ENCODE measurements at regions not wholly inside any gene's neighbourhood (a gene's known extent, or its start where the extent isn't known, plus 50 kb on each side); places are given as distances from the start of the nearest gene placed in this dataset.

DNA sequence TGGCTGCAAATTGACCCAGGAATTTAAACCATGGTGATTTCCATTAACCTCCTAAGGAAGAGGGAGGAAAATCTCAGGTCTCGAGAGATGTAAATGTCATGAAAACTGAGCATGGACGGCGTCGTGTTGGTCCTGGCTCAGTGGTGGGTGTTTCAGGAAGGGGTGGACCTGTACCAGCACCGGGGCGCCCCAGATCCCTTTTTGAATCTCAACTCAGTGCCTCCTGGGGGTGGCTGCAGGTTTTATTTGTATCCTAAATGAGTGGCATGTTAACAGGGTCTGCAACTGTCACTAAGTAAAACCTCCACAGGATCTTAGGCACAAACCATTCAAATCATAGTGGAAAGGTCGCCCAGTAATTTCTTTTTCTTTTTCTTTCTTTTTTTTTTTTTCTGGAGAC, 101.3 kb downstream of the ASCL4 start:
- TF ChIP-seq, protein P1, sequence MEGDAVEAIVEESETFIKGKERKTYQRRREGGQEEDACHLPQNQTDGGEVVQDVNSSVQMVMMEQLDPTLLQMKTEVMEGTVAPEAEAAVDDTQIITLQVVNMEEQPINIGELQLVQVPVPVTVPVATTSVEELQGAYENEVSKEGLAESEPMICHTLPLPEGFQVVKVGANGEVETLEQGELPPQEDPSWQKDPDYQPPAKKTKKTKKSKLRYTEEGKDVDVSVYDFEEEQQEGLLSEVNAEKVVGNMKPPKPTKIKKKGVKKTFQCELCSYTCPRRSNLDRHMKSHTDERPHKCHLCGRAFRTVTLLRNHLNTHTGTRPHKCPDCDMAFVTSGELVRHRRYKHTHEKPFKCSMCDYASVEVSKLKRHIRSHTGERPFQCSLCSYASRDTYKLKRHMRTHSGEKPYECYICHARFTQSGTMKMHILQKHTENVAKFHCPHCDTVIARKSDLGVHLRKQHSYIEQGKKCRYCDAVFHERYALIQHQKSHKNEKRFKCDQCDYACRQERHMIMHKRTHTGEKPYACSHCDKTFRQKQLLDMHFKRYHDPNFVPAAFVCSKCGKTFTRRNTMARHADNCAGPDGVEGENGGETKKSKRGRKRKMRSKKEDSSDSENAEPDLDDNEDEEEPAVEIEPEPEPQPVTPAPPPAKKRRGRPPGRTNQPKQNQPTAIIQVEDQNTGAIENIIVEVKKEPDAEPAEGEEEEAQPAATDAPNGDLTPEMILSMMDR (IDR thresholded peaks at IDR 0.05): no peak
- no peak for TF ChIP-seq EZH2phosphoT487 (IDR thresholded peaks at IDR 0.05)
- no peak for TF ChIP-seq EZH2 (IDR thresholded peaks at IDR 0.05)
